Liver (tissue), 7 donors: ENCODE measurements at regions not wholly inside any gene's neighbourhood (a gene's known extent, or its start where the extent isn't known, plus 50 kb on each side); places are given as distances from the start of the nearest gene placed in this dataset.

ENCODE experiments used
- DNase-seq: peaks from one replicate; pipeline ENCODE4 v3.0.0-alpha.2; 2017; ENCODE audit warnings: low spot score
- H3K27ac ChIP-seq, 2 donors: one replicate each; pipeline ENCODE4 v1.7.0; 2013; ENCODE audit warnings: inconsistent platforms in 2 of 2, low read length in 2 of 2, control low read depth in 1 of 2, low read depth in 1 of 2, mild to moderate bottlenecking in 1 of 2
- H3K27me3 ChIP-seq, 4 donors: one replicate each; pipeline versions ENCODE4 v1.6.1 to v1.7.0; 2013; ENCODE audit warnings: low read length in 3 of 4, inconsistent platforms in 1 of 4, mild to moderate bottlenecking in 1 of 4, moderate library complexity in 1 of 4; ENCODE audit not compliant: control insufficient read depth in 4 of 4, insufficient read depth in 4 of 4
- H3K36me3 ChIP-seq, 4 donors: one replicate each; pipeline versions ENCODE4 v1.6.1 to v1.7.0; 2013; ENCODE audit warnings: low read length in 3 of 4, mild to moderate bottlenecking in 3 of 4, low read depth in 1 of 4, moderate library complexity in 1 of 4; ENCODE audit not compliant: control insufficient read depth in 4 of 4, insufficient read depth in 3 of 4
- H3K4me1 ChIP-seq, 4 donors: one replicate each; pipeline versions ENCODE4 v1.6.1 to v1.7.0; 2013; ENCODE audit warnings: low read length in 3 of 4, mild to moderate bottlenecking in 3 of 4, moderate library complexity in 1 of 4; ENCODE audit not compliant: control insufficient read depth in 4 of 4, insufficient read depth in 4 of 4
- H3K4me3 ChIP-seq, 3 donors: one replicate each; pipeline versions ENCODE4 v1.6.1 to v1.7.0; 2013; ENCODE audit warnings: low read length in 3 of 3, control low read depth in 1 of 3, low read depth in 1 of 3, mild to moderate bottlenecking in 1 of 3
- H3K9ac ChIP-seq, 2 donors: one replicate each; pipeline ENCODE4 v1.7.0; 2013; ENCODE audit warnings: low read length in 2 of 2, mild to moderate bottlenecking in 2 of 2, moderate library complexity in 2 of 2, control low read depth in 1 of 2, low read depth in 1 of 2
- H3K9me3 ChIP-seq, 4 donors: one replicate each; pipeline versions ENCODE4 v1.6.1 to v1.7.0; 2013; ENCODE audit warnings: low read length in 3 of 4; ENCODE audit not compliant: control insufficient read depth in 4 of 4
- EGR1 ChIP-seq, 2 donors: IDR thresholded peaks; 2 replicates each; pipeline ENCODE4 v1.6.1; 2016 to 2018; ENCODE audit warnings: antibody characterized with exemption in 2 of 2, low read depth in 2 of 2
- FOXA1 ChIP-seq: IDR thresholded peaks from 2 replicates; pipeline ENCODE4 v1.6.1; 2016; ENCODE audit warnings: antibody characterized with exemption
- FOXA2 ChIP-seq: IDR thresholded peaks from 2 replicates; pipeline ENCODE4 v1.6.1; 2016; ENCODE audit warnings: antibody characterized with exemption
- GABPA ChIP-seq, 2 donors: IDR thresholded peaks in 1 of 2; conservative IDR thresholded peaks in 1 of 2; 2 replicates each; pipeline ENCODE4 v1.6.1; 2016; ENCODE audit warnings: antibody characterized with exemption in 2 of 2, mild to moderate bottlenecking in 1 of 2, moderate library complexity in 1 of 2
- HNF4A ChIP-seq, 2 donors: conservative IDR thresholded peaks; 2 replicates each; pipeline ENCODE4 v1.6.1; 2016; ENCODE audit warnings: antibody characterized with exemption in 2 of 2, mild to moderate bottlenecking in 2 of 2
- HNF4G ChIP-seq: IDR thresholded peaks from 2 replicates; pipeline ENCODE4 v1.6.1; 2016; ENCODE audit warnings: antibody characterized with exemption
- JUND ChIP-seq, 2 donors: IDR thresholded peaks; 2 replicates each; pipeline ENCODE4 v1.6.1; 2016; ENCODE audit warnings: antibody characterized with exemption in 2 of 2
- NR2F2 ChIP-seq: IDR thresholded peaks from 2 replicates; pipeline ENCODE4 v1.6.1; 2016; ENCODE audit warnings: antibody characterized with exemption
- RAD21 ChIP-seq, 2 donors: IDR thresholded peaks; 2 replicates each; pipeline ENCODE4 v1.6.1; 2016; ENCODE audit warnings: antibody characterized with exemption in 2 of 2, mild to moderate bottlenecking in 2 of 2
- RXRA ChIP-seq, 2 donors: IDR thresholded peaks; 2 replicates each; pipeline ENCODE4 v1.6.1; 2017 to 2018; ENCODE audit warnings: antibody characterized with exemption in 2 of 2, mild to moderate bottlenecking in 1 of 2
- SP1 ChIP-seq: IDR thresholded peaks from 2 replicates; pipeline ENCODE4 v1.6.1; 2018; ENCODE audit warnings: antibody characterized with exemption, mild to moderate bottlenecking
- TAF1 ChIP-seq: conservative IDR thresholded peaks from 2 replicates; pipeline ENCODE4 v1.6.1; 2016; ENCODE audit warnings: antibody characterized with exemption, mild to moderate bottlenecking
- YY1 ChIP-seq: IDR thresholded peaks from 2 replicates; pipeline ENCODE4 v1.6.1; 2016; ENCODE audit warnings: antibody characterized with exemption, mild to moderate bottlenecking
- ZBTB33 ChIP-seq: IDR thresholded peaks from 2 replicates; pipeline ENCODE4 v1.6.1; 2016; ENCODE audit warnings: antibody characterized with exemption
- whole genome bisulfite sequencing: extraction: QIAGEN DNeasy Blood & Tissue Kit; methylation state at CpG from one replicate; pipeline ENCODE4 v1.1.7; 2013; 5-methylcytosine and 5-hydroxymethylcytosine counted together
- TF ChIP-seq, protein P1 (sequence below): IDR thresholded peaks from 2 replicates; pipeline ENCODE4 v1.6.1; 2016; ENCODE audit warnings: antibody characterized with exemption, mild to moderate bottlenecking
- TF ChIP-seq, protein P2 (sequence below): IDR thresholded peaks from 2 replicates; pipeline ENCODE4 v1.6.1; 2016; ENCODE audit warnings: antibody characterized with exemption
- donor health status: healthy.
- donor health status: healthy.
- donor health status: healthy.
- donor health status: healthy.

GRCh38 chr5:10826971-10827370 is 65.9 kb upstream of the DAP start:
- H3K27ac ChIP-seq, result no peak overlapping the region
- no peaks in the 10 kb centered on the region for H3K36me3 ChIP-seq
- WGBS, result 87% methylated on average over 2 of the region's 2 CpGs
- H3K9ac ChIP-seq, result no peak overlapping the region
- no peaks in the 10 kb centered on the region for H3K9me3 ChIP-seq
- DNase-seq, result no peak
- no peaks in the 10 kb centered on the region for H3K27me3 ChIP-seq
- no peak overlapping the region for H3K4me3 ChIP-seq
- TF ChIP-seq HNF4A (conservative IDR thresholded peaks at IDR 0.05) (no peak), FOXA1 (no peak), GABPA (IDR thresholded peaks at IDR 0.05 in 1 of 2, conservative IDR thresholded peaks at IDR 0.05 in 1 of 2) (no peak), TAF1 (no peak), NR2F2 (no peak), RAD21 (IDR thresholded peaks at IDR 0.05) (no peak), YY1 (no peak), JUND (IDR thresholded peaks at IDR 0.05) (no peak), FOXA2 (no peak), EGR1 (IDR thresholded peaks at IDR 0.05; ENCODE audit: low read depth in 2 of 2) (no peak), SP1 (no peak), HNF4G (no peak), ZBTB33 (no peak)
- TF ChIP-seq, protein P1, sequence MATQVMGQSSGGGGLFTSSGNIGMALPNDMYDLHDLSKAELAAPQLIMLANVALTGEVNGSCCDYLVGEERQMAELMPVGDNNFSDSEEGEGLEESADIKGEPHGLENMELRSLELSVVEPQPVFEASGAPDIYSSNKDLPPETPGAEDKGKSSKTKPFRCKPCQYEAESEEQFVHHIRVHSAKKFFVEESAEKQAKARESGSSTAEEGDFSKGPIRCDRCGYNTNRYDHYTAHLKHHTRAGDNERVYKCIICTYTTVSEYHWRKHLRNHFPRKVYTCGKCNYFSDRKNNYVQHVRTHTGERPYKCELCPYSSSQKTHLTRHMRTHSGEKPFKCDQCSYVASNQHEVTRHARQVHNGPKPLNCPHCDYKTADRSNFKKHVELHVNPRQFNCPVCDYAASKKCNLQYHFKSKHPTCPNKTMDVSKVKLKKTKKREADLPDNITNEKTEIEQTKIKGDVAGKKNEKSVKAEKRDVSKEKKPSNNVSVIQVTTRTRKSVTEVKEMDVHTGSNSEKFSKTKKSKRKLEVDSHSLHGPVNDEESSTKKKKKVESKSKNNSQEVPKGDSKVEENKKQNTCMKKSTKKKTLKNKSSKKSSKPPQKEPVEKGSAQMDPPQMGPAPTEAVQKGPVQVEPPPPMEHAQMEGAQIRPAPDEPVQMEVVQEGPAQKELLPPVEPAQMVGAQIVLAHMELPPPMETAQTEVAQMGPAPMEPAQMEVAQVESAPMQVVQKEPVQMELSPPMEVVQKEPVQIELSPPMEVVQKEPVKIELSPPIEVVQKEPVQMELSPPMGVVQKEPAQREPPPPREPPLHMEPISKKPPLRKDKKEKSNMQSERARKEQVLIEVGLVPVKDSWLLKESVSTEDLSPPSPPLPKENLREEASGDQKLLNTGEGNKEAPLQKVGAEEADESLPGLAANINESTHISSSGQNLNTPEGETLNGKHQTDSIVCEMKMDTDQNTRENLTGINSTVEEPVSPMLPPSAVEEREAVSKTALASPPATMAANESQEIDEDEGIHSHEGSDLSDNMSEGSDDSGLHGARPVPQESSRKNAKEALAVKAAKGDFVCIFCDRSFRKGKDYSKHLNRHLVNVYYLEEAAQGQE, result no peak
- TF ChIP-seq, protein P2, sequence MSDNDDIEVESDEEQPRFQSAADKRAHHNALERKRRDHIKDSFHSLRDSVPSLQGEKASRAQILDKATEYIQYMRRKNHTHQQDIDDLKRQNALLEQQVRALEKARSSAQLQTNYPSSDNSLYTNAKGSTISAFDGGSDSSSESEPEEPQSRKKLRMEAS, result no peak
- no peaks in the 10 kb centered on the region for H3K4me1 ChIP-seq

GRCh38 chr5:10825897-10826644 is 65.0 kb upstream of the DAP start:
- Histone ChIP-seq H3K4me1 (no peaks in the 10 kb centered on the region), H3K9me3 (no peaks in the 10 kb centered on the region), H3K9ac (no peak overlapping the region), H3K27ac (no peak overlapping the region), H3K4me3 (no peak overlapping the region), H3K27me3 (no peaks in the 10 kb centered on the region), H3K36me3 (no peaks in the 10 kb centered on the region)
- no peak for DNase-seq
- WGBS, result 86% methylated on average over 4 of the region's 4 CpGs
- TF ChIP-seq HNF4G (no peak), ZBTB33 (no peak), EGR1 (IDR thresholded peaks at IDR 0.05; ENCODE audit: low read depth in 2 of 2) (no peak), RAD21 (IDR thresholded peaks at IDR 0.05) (no peak), RXRA (IDR thresholded peaks at IDR 0.05) (no peak)
- TF ChIP-seq, protein P2, result no peak
